ENCODE measurements at regions not wholly inside any gene's neighbourhood (a gene's known extent, or its start where the extent isn't known, plus 50 kb on each side); places are given as distances from the start of the nearest gene placed in this dataset.
"Not testable (repeated sequence)": the region's sequence is repeated elsewhere in the genome, so short reads cannot be mapped to it uniquely, and the experiment has no call there.

DNA sequence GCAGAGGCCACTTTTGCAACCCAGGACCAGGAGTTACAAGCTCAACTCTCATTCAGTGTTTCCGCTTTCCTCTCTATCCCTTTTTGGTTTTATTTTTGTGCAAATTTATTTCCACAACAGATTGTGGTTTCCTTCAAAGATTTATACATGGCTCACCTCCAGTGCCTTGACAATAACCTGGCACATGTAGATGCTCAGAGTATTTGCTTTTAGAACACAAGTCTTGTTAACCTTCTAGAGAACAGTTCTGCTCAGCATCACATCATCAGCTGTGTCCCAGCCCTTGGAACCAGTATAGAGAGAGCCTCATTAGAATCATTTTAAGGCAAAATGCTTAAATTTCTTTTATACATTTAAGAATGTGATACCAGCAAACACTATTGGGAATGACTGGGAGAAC is 133.7 kb downstream of the TENT5C start:
- H3K36me3 ChIP-seq (ENCODE audit: control insufficient read depth, insufficient read depth, low read length), result no peaks in the 10 kb centered on the region
- TF ChIP-seq, protein P1, sequence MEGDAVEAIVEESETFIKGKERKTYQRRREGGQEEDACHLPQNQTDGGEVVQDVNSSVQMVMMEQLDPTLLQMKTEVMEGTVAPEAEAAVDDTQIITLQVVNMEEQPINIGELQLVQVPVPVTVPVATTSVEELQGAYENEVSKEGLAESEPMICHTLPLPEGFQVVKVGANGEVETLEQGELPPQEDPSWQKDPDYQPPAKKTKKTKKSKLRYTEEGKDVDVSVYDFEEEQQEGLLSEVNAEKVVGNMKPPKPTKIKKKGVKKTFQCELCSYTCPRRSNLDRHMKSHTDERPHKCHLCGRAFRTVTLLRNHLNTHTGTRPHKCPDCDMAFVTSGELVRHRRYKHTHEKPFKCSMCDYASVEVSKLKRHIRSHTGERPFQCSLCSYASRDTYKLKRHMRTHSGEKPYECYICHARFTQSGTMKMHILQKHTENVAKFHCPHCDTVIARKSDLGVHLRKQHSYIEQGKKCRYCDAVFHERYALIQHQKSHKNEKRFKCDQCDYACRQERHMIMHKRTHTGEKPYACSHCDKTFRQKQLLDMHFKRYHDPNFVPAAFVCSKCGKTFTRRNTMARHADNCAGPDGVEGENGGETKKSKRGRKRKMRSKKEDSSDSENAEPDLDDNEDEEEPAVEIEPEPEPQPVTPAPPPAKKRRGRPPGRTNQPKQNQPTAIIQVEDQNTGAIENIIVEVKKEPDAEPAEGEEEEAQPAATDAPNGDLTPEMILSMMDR (IDR thresholded peaks at IDR 0.05; ENCODE audit: insufficient read depth, low read length, poor library complexity, severe bottlenecking), result no peak
- H3K4me3 ChIP-seq (ENCODE audit: low read depth, low read length), result no peak overlapping the region
- H3K27me3 ChIP-seq (ENCODE audit: control insufficient read depth, insufficient read depth, low read length), result no peaks in the 10 kb centered on the region
- DNase-seq (ENCODE audit: low read depth), result no peak

DNA sequence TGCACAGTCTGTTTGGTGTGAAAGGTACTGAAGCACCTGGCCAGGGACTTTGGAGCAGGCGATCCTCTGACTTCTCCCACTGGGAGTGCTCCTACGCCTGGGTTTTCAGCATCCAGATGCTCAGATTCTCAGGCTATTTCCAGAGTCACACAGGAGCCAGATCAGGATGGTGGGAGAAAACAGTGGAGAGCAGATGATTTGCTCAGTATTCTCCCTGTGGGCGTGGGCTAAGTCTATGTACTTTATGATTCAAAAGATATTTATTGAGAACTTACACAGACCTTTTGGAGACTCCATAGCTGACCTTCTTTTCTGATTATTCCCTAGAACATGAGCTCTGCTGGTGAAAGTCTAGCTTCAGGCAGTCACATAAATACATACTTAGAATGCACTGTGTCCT is 134.6 kb downstream of the TENT5C start:
- Histone ChIP-seq H3K4me3 (ENCODE audit: low read depth, low read length) (no peak overlapping the region), H3K27me3 (ENCODE audit: control insufficient read depth, insufficient read depth, low read length) (no peaks in the 10 kb centered on the region), H3K36me3 (ENCODE audit: control insufficient read depth, insufficient read depth, low read length) (no peaks in the 10 kb centered on the region)
- TF ChIP-seq, protein P1 (IDR thresholded peaks at IDR 0.05; ENCODE audit: insufficient read depth, low read length, poor library complexity, severe bottlenecking), result no peak
- DNase-seq (ENCODE audit: low read depth), result no peak

DNA sequence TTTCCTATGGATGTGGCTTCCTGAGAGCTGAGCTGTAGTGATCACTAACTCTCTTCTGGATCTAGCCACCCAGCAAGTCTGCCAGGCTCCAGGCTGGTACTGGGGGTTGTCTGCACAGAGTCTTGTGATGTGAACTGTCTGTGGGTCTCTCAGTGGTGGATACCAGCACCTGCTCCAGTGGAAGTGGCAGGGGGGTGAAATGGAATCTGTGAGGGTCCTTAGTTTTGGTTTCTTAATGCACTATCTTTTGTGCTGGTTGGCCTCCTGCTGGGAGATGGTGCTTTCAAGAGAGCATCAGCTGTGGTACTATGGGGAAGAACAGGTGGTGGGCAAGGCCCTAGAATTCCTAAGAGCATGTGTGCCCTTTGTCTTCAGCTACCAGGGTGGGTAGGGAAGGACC is 140.7 kb downstream of the TENT5C start:
- not testable (repeated sequence) for H3K4me3 ChIP-seq (ENCODE audit: low read depth, low read length); H3K27me3 ChIP-seq (ENCODE audit: control insufficient read depth, insufficient read depth, low read length); DNase-seq (ENCODE audit: low read depth); H3K36me3 ChIP-seq (ENCODE audit: control insufficient read depth, insufficient read depth, low read length)

DNA sequence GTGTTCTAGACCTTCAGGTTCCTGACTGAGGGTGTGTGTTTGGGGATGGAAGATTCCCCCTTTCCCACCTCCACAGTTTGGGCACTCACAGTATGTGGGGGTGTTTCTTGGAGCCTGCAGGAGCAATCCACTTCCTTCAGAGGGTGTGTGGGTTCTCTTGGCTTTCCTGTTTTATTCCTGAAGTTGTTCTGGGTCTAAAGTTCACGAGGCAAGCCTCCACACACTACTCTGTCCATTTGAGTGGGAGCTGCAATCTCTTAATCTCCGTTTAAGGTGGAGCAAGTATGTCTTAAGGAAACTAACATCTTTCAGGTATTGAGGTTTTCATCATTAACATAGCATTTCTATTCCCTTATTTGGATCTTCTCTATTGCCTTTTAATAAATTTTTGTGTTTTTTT is 141.8 kb downstream of the TENT5C start:
- TF ChIP-seq, protein P1 (IDR thresholded peaks at IDR 0.05; ENCODE audit: insufficient read depth, low read length, poor library complexity, severe bottlenecking), result no peak

DNA sequence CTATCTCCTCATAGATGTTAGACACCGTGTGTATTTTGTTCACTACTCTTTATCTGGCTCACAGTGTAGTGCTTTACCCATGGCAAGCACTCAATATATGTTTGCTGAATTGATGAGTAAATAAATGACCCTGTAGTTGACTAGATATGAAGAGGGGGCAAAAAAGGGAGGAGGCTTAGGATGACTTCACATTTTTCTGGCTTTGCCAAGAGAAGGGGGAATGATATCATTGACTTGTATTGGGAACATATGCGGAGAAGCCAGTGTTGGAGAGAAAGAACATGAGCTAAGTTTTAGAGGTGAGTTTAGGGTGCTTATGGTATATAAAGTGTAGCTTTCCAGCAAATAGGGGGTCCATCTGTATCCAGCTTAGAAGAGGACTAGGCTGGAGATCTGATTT is 145.5 kb downstream of the TENT5C start:
- TF ChIP-seq, protein P1 (IDR thresholded peaks at IDR 0.05; ENCODE audit: insufficient read depth, low read length, poor library complexity, severe bottlenecking), result no peak
- peaks cover 2% of the 10 kb centered on the region for H3K27me3 ChIP-seq (ENCODE audit: control insufficient read depth, insufficient read depth, low read length)
- H3K4me3 ChIP-seq (ENCODE audit: low read depth, low read length), result no peak overlapping the region
- no peak for DNase-seq (ENCODE audit: low read depth)
- H3K36me3 ChIP-seq (ENCODE audit: control insufficient read depth, insufficient read depth, low read length), result no peaks in the 10 kb centered on the region

More for the DNA sequence above, 141.8 kb downstream of the TENT5C start:
- no peaks in the 10 kb centered on the region for H3K27me3 ChIP-seq (ENCODE audit: control insufficient read depth, insufficient read depth, low read length)
- no peak for DNase-seq (ENCODE audit: low read depth)
- no peak overlapping the region for H3K4me3 ChIP-seq (ENCODE audit: low read depth, low read length)
- H3K36me3 ChIP-seq (ENCODE audit: control insufficient read depth, insufficient read depth, low read length), result no peaks in the 10 kb centered on the region

DNA sequence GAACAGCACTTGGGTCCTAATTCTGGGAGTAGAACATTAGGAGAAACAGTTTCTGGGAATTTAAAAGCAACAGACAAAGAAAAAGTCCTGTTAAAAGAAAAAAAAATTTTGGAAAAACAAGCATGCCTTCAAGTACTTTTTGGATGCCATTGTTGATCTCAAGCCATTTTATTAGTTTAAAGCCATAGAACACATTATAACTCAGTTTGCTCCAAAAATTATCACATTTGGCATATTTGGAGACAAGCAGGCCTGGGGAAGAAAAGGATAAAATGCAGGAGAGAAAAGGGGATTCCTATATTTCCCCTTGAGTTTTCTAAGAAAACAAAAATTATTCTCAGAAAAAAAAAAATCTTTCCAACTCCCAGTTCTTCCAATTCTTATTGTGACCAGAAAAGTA is 146.8 kb downstream of the TENT5C start:
- H3K27me3 ChIP-seq (ENCODE audit: control insufficient read depth, insufficient read depth, low read length), result peaks cover 2% of the 10 kb centered on the region
- H3K36me3 ChIP-seq (ENCODE audit: control insufficient read depth, insufficient read depth, low read length), result no peaks in the 10 kb centered on the region
- DNase-seq (ENCODE audit: low read depth), result no peak
- TF ChIP-seq, protein P1 (IDR thresholded peaks at IDR 0.05; ENCODE audit: insufficient read depth, low read length, poor library complexity, severe bottlenecking), result no peak
- H3K4me3 ChIP-seq (ENCODE audit: low read depth, low read length), result no peak overlapping the region

All from kidney epithelial cell (primary cell).